Peyer's patch (tissue), 4 donors: ENCODE measurements at regions not wholly inside any gene's neighbourhood (a gene's known extent, or its start where the extent isn't known, plus 50 kb on each side); places are given as distances from the start of the nearest gene placed in this dataset.
"Not testable (repeated sequence)": the region's sequence is repeated elsewhere in the genome, so short reads cannot be mapped to it uniquely, and the experiment has no call there.

Experiments
- CTCF ChIP-seq, 6 experiments: fragments of 450-650 bp in 4 of 6; fragments of 200-600 bp in 2 of 6; sonication (generic) in 1 of 6; IDR thresholded peaks; one replicate each; pipeline ENCODE4 v1.5.1; 2017 to 2019; ENCODE audit warnings: antibody characterized with exemption in 6 of 6, mild to moderate bottlenecking in 3 of 6, moderate library complexity in 1 of 6
- POLR2A ChIP-seq, 2 donors: fragments of 450-650 bp; IDR thresholded peaks; one replicate each; pipeline ENCODE4 v1.5.1; 2017; ENCODE audit warnings: antibody characterized with exemption in 2 of 2, mild to moderate bottlenecking in 2 of 2, moderate library complexity in 2 of 2

GRCh38 chr1:115528336-115528735 is 113.4 kb upstream of the VANGL1 start:
- TF ChIP-seq CTCF, POLR2A (IDR thresholded peaks at IDR 0.05): not testable (repeated sequence)
